Fibroblast of skin of left biceps (primary cell): ENCODE measurements at regions not wholly inside any gene's neighbourhood (a gene's known extent, or its start where the extent isn't known, plus 50 kb on each side); places are given as distances from the start of the nearest gene placed in this dataset.
"Not testable (repeated sequence)": the region's sequence is repeated elsewhere in the genome, so short reads cannot be mapped to it uniquely, and the experiment has no call there.

Source experiments
- DNase-seq, 2 experiments: peaks; one replicate each; pipeline ENCODE4 v3.0.0-alpha.2; 2013; ENCODE audit warnings: low read depth in 2 of 2

DNA sequence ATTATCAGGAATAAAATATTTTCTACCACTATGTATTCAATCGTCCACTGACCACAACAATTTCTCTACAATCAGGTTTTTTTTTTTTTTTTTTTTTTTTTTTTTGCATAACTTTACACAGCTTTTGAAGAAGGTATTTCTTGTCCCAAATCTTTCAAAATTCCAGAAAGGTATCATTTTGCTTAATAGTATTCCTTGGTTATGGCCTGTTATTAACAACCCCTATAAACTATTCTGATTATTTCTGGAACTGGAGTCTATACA, 145.3 kb downstream of the ALX1 start:
- DNase-seq = no peak

DNA sequence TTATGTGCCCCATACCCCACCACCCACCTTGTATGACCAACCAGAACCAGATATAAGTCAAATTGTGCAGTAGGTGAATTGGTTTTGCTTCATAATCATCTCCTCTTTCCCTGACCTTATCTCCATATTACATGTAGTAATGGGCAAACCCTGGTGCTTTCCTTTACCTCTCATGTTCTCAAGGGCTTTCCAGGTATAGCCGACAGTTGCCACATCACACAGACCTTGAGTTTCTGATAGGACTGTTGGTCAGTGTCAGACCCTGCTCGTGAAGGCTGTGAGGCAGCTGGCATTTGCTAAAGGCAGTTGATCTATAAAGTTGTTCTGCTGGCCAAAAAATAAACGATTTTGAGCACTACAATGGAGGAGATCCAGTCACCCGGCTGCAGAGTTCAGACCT, 145.9 kb downstream of the ALX1 start:
- DNase-seq = no peak

DNA sequence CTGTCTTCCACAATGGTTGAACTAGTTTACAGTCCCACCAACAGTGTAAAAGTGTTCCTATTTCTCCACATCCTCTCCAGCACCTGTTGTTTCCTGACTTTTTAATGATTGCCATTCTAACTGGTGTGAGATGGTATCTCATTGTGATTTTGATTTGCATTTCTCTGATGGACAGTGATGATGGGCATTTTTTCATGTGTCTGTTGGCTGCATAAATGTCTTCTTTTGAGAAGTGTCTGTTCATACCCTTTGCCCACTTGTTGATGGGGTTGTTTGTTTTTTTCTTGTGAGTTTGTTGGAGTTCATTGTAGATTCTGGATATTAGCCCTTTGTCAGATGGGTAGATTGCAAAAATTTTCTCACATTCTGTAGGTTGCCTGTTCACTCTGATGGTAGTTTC, 153.1 kb downstream of the ALX1 start:
- not testable (repeated sequence) for DNase-seq

DNA sequence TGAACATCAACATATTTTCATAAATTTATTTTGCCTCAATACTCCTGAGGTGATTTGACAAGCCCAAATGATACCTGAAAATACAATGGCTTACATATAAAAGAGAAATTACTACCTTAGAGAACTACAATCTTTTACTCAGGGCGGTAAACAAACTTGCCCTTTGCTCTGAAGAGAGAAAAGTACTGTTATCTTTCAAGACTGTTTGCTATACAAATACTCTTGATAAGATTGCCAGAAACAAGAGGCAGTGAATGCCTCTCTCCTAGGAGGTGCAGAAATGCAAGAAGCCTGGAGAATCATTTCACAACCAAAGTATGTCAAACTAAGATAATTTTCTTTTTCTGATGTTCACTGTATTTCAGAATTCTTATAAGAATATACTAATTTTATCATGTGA, 160.3 kb downstream of the ALX1 start:
- DNase-seq = no peak

DNA sequence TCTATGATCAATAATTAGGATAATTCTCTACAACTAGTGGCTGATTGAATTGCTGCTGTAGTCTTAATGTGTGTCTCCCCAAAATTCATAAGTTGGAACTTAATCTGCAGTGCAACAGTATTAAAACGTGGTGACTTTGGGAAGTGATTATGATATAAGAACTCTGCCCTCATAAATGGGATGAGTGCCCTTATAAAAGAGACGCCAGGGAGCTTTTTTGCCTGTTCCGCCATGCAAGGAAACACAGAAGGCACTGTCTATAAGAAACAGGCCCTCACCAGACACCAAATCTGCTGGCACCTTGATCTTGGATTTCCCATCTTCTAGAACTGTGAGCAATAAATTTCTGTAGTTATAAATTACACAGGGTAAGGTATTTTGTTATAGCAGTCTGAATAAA, 161.0 kb downstream of the ALX1 start:
- DNase-seq = no peak

DNA sequence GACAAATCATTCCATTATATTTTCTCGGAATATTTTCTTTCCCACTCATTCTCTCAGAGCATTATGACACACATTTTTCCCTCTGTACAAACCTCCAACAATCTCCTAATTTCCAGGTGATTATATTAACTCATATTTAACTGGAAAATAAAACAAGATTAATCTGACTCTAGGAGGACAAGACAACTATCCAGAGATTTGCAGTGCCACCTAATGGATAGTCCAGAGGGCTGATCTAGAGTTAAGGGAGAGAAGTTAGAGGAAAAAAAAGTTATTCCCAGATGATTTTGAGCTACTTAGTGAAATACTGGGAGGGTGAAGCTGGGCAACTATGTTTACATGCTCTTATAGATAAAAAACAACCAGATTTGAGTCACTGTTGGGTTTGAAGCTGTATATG, 161.7 kb downstream of the ALX1 start:
- no peak for DNase-seq

DNA sequence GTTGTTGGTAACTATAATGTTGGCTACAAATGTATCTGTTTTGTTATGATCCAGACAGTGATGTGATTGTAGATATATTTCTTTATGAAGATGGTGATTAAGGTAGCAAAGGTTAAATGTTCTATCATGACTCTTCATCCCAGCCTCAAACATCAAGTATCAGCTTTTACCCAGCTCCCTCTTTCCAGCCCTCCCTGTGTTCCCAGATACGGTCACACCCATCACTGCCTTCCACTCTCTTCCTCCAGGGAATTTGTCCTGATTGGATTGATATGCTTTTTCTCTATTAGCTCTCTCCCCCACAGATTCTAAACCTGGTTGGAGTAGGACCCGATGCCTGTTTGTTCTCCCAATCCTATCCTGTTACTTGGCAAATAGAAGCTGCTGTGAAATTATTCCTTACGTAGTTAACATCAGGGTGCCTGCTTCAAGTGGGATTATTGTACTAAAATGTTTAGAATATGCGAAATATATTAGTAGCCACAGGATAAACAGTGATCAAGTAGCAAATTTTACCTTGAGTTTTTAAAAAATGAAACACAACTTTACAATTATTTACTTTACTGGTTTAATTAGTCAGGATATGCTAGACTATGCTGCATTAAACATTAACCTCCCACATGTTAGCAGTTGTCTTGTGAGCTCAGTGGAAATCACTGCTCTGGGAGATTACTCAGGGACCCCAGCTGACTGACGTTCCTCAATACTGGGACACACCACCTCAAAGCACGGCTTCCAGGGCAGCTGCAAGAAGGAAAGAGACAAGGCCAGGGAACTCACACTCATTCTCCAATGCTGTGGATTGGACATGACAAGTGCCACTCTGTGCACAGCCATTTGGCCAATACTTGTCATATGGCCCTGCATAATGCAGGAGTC, 165.3 kb downstream of the ALX1 start:
- DNase-seq = no peak

DNA sequence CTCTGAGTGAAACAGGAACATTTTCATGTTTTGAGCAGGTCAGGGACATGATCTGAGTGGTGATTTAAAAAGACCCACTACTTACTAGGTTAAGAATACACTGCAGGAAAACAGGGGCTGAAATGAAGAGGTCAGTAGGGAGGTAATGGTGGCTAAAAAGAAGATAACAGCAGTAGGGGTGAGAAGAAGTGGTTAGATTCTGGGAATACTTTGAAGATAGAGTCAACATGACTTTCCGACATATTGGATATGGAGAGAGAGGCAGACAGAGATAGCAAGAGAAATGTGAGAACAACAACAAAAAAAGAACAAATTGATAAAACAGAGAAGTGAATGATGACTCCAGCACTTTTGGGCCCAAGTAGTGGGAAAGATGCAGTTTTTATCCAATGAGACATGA, 168.0 kb downstream of the ALX1 start:
- DNase-seq = no peak

DNA sequence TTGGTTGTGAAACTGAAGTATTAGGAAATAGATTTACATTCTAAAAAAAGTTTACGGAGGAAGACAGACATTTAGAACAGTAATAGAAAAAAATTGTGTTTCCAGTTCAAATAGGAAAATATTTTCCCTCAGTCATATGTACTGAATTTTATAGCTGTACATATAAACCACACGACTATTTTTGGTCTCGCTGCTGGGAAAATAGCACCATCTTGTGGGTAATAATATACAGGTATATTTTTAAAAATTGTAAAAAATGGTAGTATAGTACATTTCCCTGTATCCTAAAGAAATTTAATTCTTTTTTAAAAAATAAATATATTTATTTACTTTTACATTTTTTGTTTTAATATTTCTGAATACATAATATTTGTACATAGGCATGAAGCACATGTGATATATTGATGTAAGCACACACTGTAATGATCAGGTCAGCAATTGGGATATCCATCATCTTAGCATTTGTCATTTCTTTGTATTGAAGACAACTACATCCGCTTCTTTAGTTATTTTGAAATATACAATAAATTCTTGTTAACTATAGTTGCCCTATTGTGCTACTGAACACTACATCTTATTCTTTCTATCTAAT, 168.6 kb downstream of the ALX1 start:
- no peak for DNase-seq

DNA sequence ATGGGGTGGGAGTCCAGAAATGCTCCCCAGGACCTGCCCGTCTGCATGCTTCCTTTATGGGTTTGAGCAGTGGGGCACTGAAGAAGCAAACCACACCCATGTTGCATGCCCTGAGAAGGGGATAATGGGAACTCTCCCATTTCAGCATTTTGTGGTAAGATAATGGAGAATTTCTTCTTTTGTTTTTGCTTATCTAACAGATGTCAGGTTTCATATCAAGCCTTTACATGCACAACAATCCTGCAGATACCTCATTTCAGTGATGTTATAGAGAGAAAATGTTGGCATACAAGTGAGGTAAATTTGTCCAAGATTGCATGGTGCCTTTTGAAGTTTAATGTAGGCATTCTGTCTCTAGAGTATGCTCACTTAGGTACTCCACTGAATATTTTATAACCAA, 177.0 kb downstream of the ALX1 start:
- no peak for DNase-seq

DNA sequence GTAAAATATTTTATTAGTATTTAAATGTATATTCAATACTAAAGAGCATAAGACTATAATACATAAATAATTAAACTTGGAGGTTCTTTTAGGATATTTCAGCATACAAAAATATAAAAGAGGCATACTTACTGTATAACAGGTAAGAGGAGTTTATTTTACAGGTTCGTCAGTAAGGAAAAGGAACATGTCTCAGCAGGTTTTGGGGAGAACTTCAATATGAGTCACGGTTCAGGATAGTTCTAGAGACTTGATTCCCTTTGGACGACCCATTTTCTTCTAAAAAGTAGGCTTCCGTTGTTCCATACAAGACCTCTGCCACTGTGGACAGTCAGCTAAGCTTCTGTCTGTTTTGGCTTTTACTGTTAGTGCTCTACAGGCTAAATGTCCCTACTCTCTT, 181.1 kb downstream of the ALX1 start:
- DNase-seq = no peak

DNA sequence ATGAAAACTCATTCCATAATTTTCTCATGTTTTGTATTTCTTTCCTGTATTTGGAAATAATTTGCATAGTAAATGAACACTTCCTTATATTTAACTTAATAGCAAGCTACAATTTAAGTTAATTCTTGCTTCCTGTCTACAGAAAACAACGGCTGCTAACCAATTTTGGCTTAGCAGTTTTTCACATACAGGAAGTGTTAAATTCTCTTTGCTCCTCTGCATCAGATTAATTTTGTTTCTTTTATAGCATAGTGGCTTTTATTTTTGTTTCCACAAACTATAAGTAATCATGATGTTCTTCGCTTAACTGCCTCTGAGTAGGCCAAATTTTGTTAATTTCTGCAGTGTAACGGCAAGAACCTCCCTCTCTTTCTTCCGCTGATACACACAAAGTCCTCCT, 182.9 kb downstream of the ALX1 start:
- no peak for DNase-seq

DNA sequence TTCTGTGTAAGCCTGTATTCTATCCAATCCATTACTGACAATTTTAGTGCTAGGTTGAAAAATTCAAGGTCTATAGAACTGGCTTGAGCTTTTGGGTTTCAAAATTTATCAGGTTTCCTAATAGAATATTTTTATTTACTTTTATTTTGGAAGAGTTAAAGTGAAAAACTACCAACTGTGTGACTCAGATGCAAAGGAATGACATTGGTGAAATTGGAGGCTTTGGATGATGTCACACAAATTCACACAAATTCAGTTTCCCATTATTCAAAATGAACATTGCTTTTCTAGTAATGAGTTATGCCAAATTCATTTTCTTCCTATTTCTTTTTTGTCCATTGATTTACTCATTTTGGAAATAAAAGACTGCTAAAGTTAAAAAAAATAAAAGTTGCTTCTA, 186.9 kb downstream of the ALX1 start:
- DNase-seq = no peak

DNA sequence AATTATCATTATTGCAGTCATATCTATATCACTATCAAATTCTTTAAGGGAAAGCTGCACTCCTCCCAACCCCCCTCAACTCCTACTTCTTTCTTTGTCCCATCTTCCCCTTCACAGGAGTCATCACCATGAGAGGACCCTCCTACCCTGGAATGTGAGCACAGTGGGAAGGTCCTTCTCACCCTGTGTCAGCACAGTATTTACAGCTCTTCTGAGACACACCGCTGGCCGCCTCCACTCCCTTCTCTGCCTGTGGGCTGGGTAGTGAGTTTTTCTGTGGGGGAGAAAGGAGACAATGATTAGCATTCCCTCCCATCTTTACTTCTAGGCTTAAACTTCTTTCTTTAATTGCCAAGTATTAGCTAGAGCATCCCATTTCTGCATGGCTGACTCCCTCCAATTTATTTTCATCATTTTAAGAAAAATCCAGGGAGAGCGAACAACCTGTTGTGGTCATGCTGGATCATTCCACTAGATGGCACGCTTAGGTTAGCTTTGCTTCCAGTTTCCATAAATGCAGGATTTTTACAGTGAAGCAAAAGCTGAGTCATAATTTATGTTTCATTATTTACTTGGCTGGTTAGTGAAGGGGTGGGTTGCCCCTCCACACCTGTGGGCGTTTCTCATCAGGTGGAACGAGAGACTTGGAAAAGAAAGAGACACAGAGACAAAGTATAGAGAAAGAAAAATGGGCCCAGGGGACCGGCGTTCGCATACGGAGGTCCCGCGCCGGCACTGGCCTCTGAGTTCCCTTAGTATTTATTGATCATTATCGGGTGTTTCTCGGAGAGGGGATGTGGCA, 188.5 kb downstream of the ALX1 start:
- DNase-seq = peak; percentile 20 to 23

DNA sequence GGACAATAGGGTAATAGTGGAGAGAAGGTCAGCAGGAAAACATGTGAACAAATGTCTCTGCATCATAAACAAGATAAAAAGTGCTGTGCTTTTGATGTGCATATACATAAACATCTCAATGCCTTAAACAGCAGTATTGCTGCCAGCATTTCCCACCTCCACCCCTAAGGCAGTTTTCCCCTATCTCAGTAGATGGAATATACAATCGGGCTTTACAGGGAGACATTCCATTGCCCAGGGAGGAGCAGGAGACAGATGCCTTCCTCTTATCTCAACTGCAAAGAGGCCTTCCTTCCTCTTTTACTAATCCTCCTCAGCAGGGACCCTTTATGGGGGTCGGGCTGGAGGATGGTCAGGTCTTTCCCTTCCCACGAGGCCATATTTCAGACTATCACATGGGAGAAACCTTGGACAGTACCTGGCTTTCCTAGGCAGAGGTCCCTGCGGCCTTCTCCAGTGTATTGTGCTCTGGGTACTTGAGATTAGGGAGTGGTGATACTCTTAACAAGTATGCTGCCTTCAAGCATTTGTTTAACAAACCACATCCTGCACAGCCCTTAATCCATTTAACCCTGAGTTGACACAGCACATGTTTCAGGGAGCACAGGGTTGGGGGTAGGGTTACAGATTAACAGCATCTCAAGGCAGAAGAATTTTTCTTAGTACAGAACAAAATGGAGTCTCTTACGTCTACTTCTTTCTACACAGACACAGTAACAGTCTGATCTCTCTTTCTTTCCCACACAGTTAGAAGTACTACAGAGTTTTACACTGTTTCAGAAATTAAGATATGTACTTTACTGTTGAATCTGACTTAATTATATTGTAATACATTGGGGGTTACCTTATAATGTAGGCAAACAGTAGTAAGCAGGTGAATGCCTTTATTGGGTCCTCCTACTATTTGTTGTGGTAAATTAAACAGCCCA, 189.4 kb downstream of the ALX1 start:
- not testable (repeated sequence) for DNase-seq

DNA sequence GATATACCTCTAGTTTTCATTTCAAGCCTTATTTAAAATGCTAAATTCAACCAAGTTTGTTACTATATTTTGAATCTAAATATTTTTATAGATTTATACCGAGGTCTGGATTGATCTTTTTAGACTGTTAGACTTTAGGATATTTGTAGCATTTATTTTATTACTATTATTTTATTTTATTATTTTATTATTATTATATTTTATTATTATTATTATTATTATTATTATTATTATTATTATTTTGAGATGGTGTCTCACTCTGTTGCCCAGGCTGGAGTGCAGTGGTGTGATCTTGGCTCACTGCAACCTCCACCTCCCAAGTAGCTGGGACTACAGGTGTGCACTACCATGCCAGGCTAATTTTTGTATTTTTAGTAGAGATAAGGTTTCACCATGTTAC, 195.3 kb downstream of the ALX1 start:
- DNase-seq = not testable (repeated sequence)

DNA sequence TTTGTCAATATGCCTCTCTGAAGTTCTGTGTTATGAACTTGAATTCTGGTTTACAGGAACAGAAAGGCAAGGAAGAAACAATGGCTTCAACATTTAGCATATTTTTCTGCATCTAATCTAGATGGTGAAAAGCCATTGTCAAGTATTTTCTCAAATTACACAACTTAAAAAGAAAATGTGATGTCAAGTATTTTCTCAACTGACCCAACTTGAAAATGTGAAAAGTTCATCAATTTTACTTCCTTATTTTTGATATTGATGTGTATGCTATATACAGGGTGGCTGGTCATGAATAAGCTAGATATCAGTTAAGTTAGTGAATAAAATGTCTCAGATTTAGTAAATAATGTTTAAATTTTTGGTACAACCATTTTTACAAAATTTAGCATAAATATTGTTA, 196.7 kb downstream of the ALX1 start:
- no peak for DNase-seq

DNA sequence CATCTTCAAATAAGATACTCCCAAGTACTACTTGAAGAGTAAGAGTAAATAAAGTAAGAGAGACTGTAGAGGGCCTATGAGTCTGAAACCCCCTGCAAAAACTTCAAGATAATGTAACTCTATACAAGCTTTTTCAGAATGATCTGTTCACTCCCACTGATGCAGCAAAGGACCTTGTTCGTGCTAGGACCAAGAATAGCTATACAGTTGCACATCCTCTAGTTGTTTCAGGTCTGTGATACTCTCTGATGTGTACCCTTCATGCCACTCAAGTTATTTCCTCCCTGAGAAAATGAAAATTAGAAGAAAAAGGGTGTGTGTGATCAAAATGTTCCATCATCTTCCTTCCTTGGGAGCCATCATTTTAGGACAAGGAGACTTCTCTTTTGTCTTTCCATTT, 204.4 kb downstream of the ALX1 start:
- DNase-seq = no peak

DNA sequence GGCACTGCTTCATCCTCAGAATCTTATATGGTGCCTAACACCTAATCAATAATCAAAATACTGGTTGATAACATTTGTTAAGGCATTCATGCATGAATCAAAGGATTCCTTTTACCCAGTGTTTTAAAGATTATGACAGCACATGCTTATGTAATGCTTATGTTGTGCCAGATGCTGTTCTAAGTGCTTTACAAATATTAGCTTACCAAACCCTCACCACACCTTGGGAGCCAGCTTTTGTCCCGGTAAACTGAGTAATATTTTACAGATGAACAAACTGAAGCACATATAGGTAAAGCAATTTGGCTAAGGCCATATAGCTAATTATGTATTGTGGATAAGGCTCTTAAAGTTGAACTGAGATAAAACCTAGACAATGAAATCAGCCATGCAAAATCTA, 209.2 kb downstream of the ALX1 start:
- DNase-seq = no peak

DNA sequence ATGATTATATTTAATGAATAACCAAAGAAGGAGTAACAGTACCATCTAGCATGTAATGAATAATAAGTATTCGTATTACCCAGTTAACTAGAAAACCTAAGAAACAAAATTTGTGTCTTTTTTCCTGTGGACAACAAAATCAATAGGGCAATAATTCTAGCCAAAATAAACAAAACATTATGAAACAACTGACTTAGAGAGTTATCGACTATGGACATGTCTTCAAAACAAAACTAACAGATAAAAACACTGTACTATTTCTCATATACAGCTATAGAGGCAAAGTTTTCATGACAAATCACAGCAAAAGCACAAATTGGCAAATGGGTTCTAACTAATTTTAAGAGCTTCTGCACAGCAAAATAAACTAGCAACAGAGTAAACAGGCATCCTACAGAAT, 224.1 kb downstream of the ALX1 start:
- DNase-seq = no peak

DNA sequence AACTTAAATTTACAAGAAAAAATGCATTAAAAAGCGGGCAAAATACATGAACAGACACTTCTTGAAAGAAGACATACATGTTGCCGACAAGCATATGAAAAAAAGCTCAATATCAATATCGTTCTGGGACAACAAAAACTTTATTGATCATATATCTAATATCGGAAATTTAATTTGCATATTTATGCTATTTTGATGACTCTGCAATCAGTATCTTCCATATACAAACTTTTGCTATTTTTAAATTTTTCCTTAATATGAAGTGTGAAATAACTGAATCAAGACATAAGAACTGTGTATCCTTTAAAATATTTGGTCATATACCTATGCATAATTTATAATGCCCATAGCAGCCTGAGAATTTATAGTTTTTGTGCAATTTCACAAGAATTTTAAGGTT, 224.6 kb downstream of the ALX1 start:
- DNase-seq = no peak

DNA sequence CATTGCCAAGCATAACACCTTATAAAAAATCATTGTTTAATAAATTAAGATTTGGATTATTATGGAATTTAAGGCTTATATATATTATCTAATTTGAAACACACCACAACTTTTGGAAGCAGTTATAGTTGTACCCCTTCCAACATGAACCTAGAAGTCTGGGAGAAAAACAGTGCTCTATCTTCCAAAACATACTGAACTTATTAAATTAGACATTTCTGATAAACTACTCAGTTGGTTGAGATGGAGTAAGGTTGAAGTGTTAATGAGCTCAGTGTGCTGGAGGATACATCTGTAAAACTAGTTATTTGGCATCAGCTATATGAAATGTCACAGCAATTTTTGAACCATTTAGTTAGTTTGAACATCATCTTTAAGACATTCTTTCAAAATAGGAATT, 227.4 kb downstream of the ALX1 start:
- DNase-seq = no peak
